ENCODE measurements at regions not wholly inside any gene's neighbourhood (a gene's known extent, or its start where the extent isn't known, plus 50 kb on each side); places are given as distances from the start of the nearest gene placed in this dataset.
A peak's percentile ranks its signal among the peaks of the same experiment; 100 is the strongest.

DNA sequence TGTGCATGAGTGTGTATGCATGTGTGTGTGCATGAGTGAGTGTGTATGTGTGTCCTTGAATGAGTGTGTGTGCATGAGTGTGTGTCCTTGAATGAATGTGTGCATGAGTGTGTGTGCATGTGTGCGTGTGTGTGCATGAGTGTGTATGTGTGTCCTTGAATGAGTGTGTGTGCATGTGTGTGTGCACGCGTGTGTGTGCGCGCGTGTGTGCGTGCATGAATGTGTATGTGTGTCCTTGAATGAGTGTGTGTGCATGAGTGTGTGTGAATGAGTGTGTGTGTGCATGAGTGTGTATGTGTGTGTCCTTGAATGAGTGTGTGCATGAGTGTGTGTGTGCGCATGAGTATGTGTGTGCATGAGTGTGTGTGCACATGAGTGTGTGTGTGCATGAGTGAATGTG is 271.9 kb downstream of the RNF144A start:
- Histone ChIP-seq H3K27ac (no peak overlapping the region), H3K9me3 (ENCODE audit: low read depth) (no peaks in the 10 kb centered on the region), H3F3A (ENCODE audit: low read depth) (no peaks in the 10 kb centered on the region), H3K79me2 (ENCODE audit: low read depth) (no peaks in the 10 kb centered on the region), H3K4me1 (peaks cover 12% of the 10 kb centered on the region), H3K36me3 (no peaks in the 10 kb centered on the region), H3K27me3 (peaks cover 78% of the 10 kb centered on the region), H2AFZ (replicated peaks) (no peak overlapping the region), H4K20me1 (ENCODE audit: low read depth) (no peaks in the 10 kb centered on the region), H3K9ac (no peak overlapping the region), H3K4me2 (no peak overlapping the region), H3K4me3 (no peak overlapping the region)
- DNase-seq (ENCODE audit: low spot score), result no peak
- Mint-ChIP-seq H3K4me1 (peaks cover 14% of the 10 kb centered on the region), H3K27ac (no peak overlapping the region), H3K36me3 (peaks cover 6% of the 10 kb centered on the region), H3K27me3 (ENCODE audit: insufficient read depth, low read depth) (no peaks in the 10 kb centered on the region), H3K4me3 (no peak overlapping the region), H3K9me3 (peaks cover 7% of the 10 kb centered on the region)
- TF ChIP-seq EZH2phosphoT487 (IDR thresholded peaks at IDR 0.05) (no peak), EZH2 (IDR thresholded peaks at IDR 0.05) (no peak)
- TF ChIP-seq, protein P1, sequence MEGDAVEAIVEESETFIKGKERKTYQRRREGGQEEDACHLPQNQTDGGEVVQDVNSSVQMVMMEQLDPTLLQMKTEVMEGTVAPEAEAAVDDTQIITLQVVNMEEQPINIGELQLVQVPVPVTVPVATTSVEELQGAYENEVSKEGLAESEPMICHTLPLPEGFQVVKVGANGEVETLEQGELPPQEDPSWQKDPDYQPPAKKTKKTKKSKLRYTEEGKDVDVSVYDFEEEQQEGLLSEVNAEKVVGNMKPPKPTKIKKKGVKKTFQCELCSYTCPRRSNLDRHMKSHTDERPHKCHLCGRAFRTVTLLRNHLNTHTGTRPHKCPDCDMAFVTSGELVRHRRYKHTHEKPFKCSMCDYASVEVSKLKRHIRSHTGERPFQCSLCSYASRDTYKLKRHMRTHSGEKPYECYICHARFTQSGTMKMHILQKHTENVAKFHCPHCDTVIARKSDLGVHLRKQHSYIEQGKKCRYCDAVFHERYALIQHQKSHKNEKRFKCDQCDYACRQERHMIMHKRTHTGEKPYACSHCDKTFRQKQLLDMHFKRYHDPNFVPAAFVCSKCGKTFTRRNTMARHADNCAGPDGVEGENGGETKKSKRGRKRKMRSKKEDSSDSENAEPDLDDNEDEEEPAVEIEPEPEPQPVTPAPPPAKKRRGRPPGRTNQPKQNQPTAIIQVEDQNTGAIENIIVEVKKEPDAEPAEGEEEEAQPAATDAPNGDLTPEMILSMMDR (IDR thresholded peaks at IDR 0.05), result no peak

DNA sequence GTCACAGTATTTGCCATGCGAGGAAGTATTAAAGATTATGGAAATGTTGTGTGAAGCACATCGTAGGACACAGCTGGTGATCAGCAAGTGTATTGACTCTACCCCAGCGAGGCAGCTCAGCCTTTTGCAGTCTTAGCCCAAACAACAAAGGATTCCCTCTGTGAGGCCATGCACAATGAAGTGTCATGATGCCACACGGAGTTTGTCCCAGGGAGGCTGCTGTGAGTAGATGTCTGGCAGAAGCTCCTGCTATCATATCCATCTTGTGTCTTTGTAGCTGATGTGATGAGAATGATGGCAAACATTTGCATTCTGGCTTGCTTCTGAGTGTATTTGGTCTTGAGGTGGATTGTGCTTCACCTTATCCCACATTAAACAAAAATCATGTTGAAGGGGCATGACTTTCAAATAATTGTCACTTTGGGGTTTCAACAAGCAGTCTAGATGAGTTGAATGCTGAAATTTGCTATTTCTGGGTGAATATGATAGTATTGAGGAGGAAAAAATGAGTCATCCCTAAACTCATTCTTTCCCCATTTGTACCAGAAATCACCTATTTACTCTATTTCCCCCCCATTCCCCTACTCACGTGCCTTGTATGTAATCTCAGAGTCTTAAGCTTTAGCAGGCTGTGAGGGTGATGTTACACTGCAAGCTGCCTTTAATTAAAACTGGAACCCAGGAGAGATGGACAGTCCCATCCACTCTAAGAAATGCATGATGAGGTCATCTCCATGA is 273.5 kb downstream of the RNF144A start:
- H3K27me3 Mint-ChIP-seq (ENCODE audit: insufficient read depth, low read depth), result no peaks in the 10 kb centered on the region
- DNase-seq (ENCODE audit: low spot score), result peak; percentile 81
- peak overlapping the region; percentile 84 for H3K27ac Mint-ChIP-seq
- Histone ChIP-seq H3K36me3 (no peaks in the 10 kb centered on the region), H3K9ac (no peak overlapping the region), H3K4me3 (no peak overlapping the region), H3K9me3 (ENCODE audit: low read depth) (no peaks in the 10 kb centered on the region), H2AFZ (replicated peaks) (no peak overlapping the region), H4K20me1 (ENCODE audit: low read depth) (no peaks in the 10 kb centered on the region), H3K27ac (no peak overlapping the region), H3F3A (ENCODE audit: low read depth) (no peaks in the 10 kb centered on the region), H3K4me1 (peaks cover 12% of the 10 kb centered on the region), H3K27me3 (peaks cover 85% of the 10 kb centered on the region), H3K4me2 (peak overlapping the region; percentile 28), H3K79me2 (ENCODE audit: low read depth) (no peaks in the 10 kb centered on the region)
- peaks cover 7% of the 10 kb centered on the region for H3K9me3 Mint-ChIP-seq
- H3K4me1 Mint-ChIP-seq, result peaks cover 14% of the 10 kb centered on the region
- peak overlapping the region; percentile 54 for H3K4me3 Mint-ChIP-seq
- peaks cover 2% of the 10 kb centered on the region for H3K36me3 Mint-ChIP-seq
- peak; percentile 95 for TF ChIP-seq EZH2phosphoT487 (IDR thresholded peaks at IDR 0.05)
- TF ChIP-seq EZH2 (IDR thresholded peaks at IDR 0.05), result no peak

DNA sequence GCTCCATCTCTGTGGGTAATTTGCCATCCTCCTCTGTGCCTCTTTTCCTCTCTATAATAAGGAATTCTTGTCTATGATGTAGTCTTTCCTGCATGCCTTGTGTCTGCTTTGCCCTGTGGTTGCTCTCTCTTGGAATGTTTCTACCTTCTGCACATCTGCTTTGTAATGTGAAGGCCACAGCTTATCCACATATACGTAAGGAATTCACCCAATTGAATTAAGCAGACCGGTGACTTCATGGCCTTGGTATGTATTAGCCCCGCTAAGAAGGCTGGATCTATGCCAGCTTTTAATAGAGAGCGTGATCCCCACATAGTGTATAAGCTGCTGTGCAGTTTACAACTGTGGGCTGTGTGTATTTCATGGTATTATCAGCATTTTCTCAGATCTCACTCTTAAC is 274.7 kb downstream of the RNF144A start:
- Histone ChIP-seq H4K20me1 (ENCODE audit: low read depth) (no peaks in the 10 kb centered on the region), H3K9me3 (ENCODE audit: low read depth) (no peaks in the 10 kb centered on the region), H2AFZ (replicated peaks) (no peak overlapping the region), H3K4me3 (no peak overlapping the region), H3F3A (ENCODE audit: low read depth) (no peaks in the 10 kb centered on the region), H3K79me2 (ENCODE audit: low read depth) (no peaks in the 10 kb centered on the region), H3K36me3 (no peaks in the 10 kb centered on the region), H3K4me2 (no peak overlapping the region), H3K27ac (no peak overlapping the region), H3K9ac (no peak overlapping the region), H3K4me1 (peaks cover 12% of the 10 kb centered on the region), H3K27me3 (peaks cover 80% of the 10 kb centered on the region)
- DNase-seq (ENCODE audit: low spot score), result no peak
- H3K27ac Mint-ChIP-seq, result peak overlapping the region; percentile 82
- H3K9me3 Mint-ChIP-seq, result peaks cover 7% of the 10 kb centered on the region
- no peak overlapping the region for H3K4me3 Mint-ChIP-seq
- H3K4me1 Mint-ChIP-seq, result peaks cover 12% of the 10 kb centered on the region
- H3K27me3 Mint-ChIP-seq (ENCODE audit: insufficient read depth, low read depth), result no peaks in the 10 kb centered on the region
- TF ChIP-seq EZH2 (IDR thresholded peaks at IDR 0.05) (no peak), EZH2phosphoT487 (IDR thresholded peaks at IDR 0.05) (no peak)
- TF ChIP-seq, protein P1 (IDR thresholded peaks at IDR 0.05), result no peak
- peaks cover 2% of the 10 kb centered on the region for H3K36me3 Mint-ChIP-seq

DNA sequence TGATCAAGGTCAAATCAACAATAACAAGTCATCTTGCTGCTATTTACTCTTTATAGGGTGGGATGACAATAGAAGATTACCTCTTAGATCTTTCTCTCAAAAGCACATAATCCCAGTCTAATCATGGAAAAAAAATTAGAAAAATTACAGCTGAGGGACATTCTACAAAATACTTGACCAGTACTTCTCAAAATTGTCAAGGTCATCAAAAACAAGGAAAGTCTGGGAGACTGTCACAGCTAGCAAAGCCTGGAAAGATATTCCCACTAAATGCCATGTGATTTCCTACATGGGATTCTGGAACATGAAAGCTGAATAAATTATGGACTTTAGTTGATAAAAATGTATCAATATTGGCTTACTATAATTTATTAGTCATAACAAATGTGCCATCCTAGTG is 276.2 kb downstream of the RNF144A start:
- Mint-ChIP-seq H3K9me3 (peaks cover 6% of the 10 kb centered on the region), H3K27ac (no peak overlapping the region), H3K27me3 (ENCODE audit: insufficient read depth, low read depth) (no peaks in the 10 kb centered on the region), H3K36me3 (peaks cover 3% of the 10 kb centered on the region), H3K4me1 (peaks cover under 1% of the 10 kb centered on the region), H3K4me3 (no peak overlapping the region)
- H4K20me1 ChIP-seq (ENCODE audit: low read depth), result no peaks in the 10 kb centered on the region
- no peak overlapping the region for H2AFZ ChIP-seq (replicated peaks)
- DNase-seq (ENCODE audit: low spot score), result no peak
- no peak overlapping the region for H3K27ac ChIP-seq
- no peak overlapping the region for H3K4me3 ChIP-seq
- peaks cover 65% of the 10 kb centered on the region for H3K27me3 ChIP-seq
- no peak overlapping the region for H3K9ac ChIP-seq
- H3K4me2 ChIP-seq, result no peak overlapping the region
- TF ChIP-seq, protein P1 (IDR thresholded peaks at IDR 0.05), result no peak
- TF ChIP-seq EZH2phosphoT487 (IDR thresholded peaks at IDR 0.05), result no peak
- no peak for TF ChIP-seq EZH2 (IDR thresholded peaks at IDR 0.05)
- no peaks in the 10 kb centered on the region for H3F3A ChIP-seq (ENCODE audit: low read depth)
- H3K9me3 ChIP-seq (ENCODE audit: low read depth), result no peaks in the 10 kb centered on the region
- peaks cover 12% of the 10 kb centered on the region for H3K4me1 ChIP-seq
- H3K36me3 ChIP-seq, result no peaks in the 10 kb centered on the region
- H3K79me2 ChIP-seq (ENCODE audit: low read depth), result no peaks in the 10 kb centered on the region
